WTC11 (cell line): ENCODE measurements at regions not wholly inside any gene's neighbourhood (a gene's known extent, or its start where the extent isn't known, plus 50 kb on each side); places are given as distances from the start of the nearest gene placed in this dataset.

ENCODE experiments used
- ATAC-seq: fragments of 200-7000 bp; cut with Tn5 transposase; 2 replicates; pipeline ENCODE4 v1.10.0; 2021; ENCODE audit warnings: mild to moderate bottlenecking, moderate library complexity
- CTCF ChIA-PET: fragments of 300-600 bp; sonication (Branson Sonifier 250); formaldehyde crosslinking; loops from one replicate; lab custom pipeline; 2021; ENCODE audit warnings: antibody characterized with exemption; lab: Charles Lee
- POLR2A ChIA-PET: fragments of 350-600 bp; sonication (Branson Sonifier 250); formaldehyde crosslinking; loops from one replicate; lab custom pipeline; 2021; ENCODE audit warnings: antibody characterized with exemption; lab: Charles Lee
- DNase-seq: peaks from one replicate; pipeline ENCODE4 v3.0.0; 2021; ENCODE audit warnings: low spot score
- H3K27ac Mint-ChIP-seq: 2 replicates; pipeline ENCODE4 v1.8.0; 2021; ENCODE audit warnings: mixed read lengths
- H3K27me3 Mint-ChIP-seq: 2 replicates; pipeline ENCODE4 v1.8.0; 2021; ENCODE audit warnings: low read depth, mild to moderate bottlenecking, moderate library complexity, mixed read lengths
- H3K36me3 Mint-ChIP-seq: 2 replicates; pipeline ENCODE4 v1.8.0; 2021; ENCODE audit warnings: mixed read lengths
- H3K4me1 Mint-ChIP-seq: 2 replicates; pipeline ENCODE4 v1.8.0; 2022; ENCODE audit warnings: mixed read lengths
- H3K4me3 Mint-ChIP-seq: 2 replicates; pipeline ENCODE4 v1.8.0; 2021; ENCODE audit warnings: mild to moderate bottlenecking, moderate library complexity, mixed read lengths
- H3K9me3 Mint-ChIP-seq: 2 replicates; pipeline ENCODE4 v1.8.0; 2021; ENCODE audit warnings: mixed read lengths
- AR ChIP-seq: fragments of 250-450 bp; sonication (Bioruptor Pico); IDR thresholded peaks from 2 replicates; pipeline ENCODE4 v1.9.0; 2021; ENCODE audit warnings: mild to moderate bottlenecking
- ATF6 ChIP-seq: sonication (generic); formaldehyde crosslinking; IDR thresholded peaks from 2 replicates; pipeline ENCODE4 v1.8.1; 2023; ENCODE audit warnings: mild to moderate bottlenecking, missing genetic modification reagents
- CREM ChIP-seq: sonication (generic); formaldehyde crosslinking; IDR thresholded peaks from 2 replicates; pipeline ENCODE4 v1.8.1; 2022; ENCODE audit warnings: mild to moderate bottlenecking, missing genetic modification reagents, moderate library complexity
- E2F1 ChIP-seq: sonication (generic); formaldehyde crosslinking; IDR thresholded peaks from 2 replicates; pipeline ENCODE4 v1.8.0; 2022; ENCODE audit warnings: mild to moderate bottlenecking, missing genetic modification reagents
- E2F4 ChIP-seq: sonication (generic); formaldehyde crosslinking; IDR thresholded peaks from 2 replicates; pipeline ENCODE4 v1.8.1; 2022; ENCODE audit warnings: low read depth, mild to moderate bottlenecking, moderate library complexity, missing genetic modification reagents, borderline replicate concordance
- EMX1 ChIP-seq: fragments of 250-450 bp; sonication (Bioruptor Pico); IDR thresholded peaks from 2 replicates; pipeline ENCODE4 v1.8.0; 2021; ENCODE audit warnings: mild to moderate bottlenecking
- ESRRA ChIP-seq: sonication (generic); formaldehyde crosslinking; IDR thresholded peaks from 2 replicates; pipeline ENCODE4 v1.8.1; 2022; ENCODE audit warnings: mild to moderate bottlenecking, missing genetic modification reagents, borderline replicate concordance
- FOXJ3 ChIP-seq: sonication (generic); formaldehyde crosslinking; IDR thresholded peaks from 2 replicates; pipeline ENCODE4 v1.9.0; 2021; ENCODE audit warnings: missing genetic modification reagents, mild to moderate bottlenecking, borderline replicate concordance
- FOXP1 ChIP-seq: sonication (generic); formaldehyde crosslinking; IDR thresholded peaks from 2 replicates; pipeline ENCODE4 v1.8.0; 2022; ENCODE audit warnings: missing genetic modification reagents, mild to moderate bottlenecking, moderate library complexity, borderline replicate concordance
- HMGA2 ChIP-seq: fragments of 250-450 bp; sonication (Bioruptor Pico); IDR thresholded peaks from 2 replicates; pipeline ENCODE4 v1.4.0; 2021; ENCODE audit warnings: mild to moderate bottlenecking, moderate library complexity
- IRF2 ChIP-seq: sonication (generic); formaldehyde crosslinking; IDR thresholded peaks from 2 replicates; pipeline ENCODE4 v1.8.0; 2022; ENCODE audit warnings: low read depth, missing genetic modification reagents, borderline replicate concordance
- MXD4 ChIP-seq: fragments of 250-450 bp; sonication (Bioruptor Pico); IDR thresholded peaks from 2 replicates; pipeline ENCODE4 v1.8.0; 2021; ENCODE audit warnings: mild to moderate bottlenecking, moderate library complexity, borderline replicate concordance
- MYBL2 ChIP-seq: sonication (generic); formaldehyde crosslinking; IDR thresholded peaks from 2 replicates; pipeline ENCODE4 v1.8.1; 2023; ENCODE audit warnings: mild to moderate bottlenecking, moderate library complexity, missing genetic modification reagents
- NFE2L1 ChIP-seq: sonication (generic); formaldehyde crosslinking; IDR thresholded peaks from 2 replicates; pipeline ENCODE4 v1.8.1; 2023; ENCODE audit warnings: missing genetic modification reagents
- NR3C1 ChIP-seq: sonication (generic); formaldehyde crosslinking; conservative IDR thresholded peaks from 2 replicates; pipeline ENCODE4 v1.8.1; 2023; ENCODE audit warnings: low read depth, mild to moderate bottlenecking, missing genetic modification reagents
- PRDM15 ChIP-seq: sonication (generic); formaldehyde crosslinking; IDR thresholded peaks from 2 replicates; pipeline ENCODE4 v1.8.0; 2022; ENCODE audit warnings: missing genetic modification reagents
- RELA ChIP-seq: sonication (generic); formaldehyde crosslinking; IDR thresholded peaks from 2 replicates; pipeline ENCODE4 v1.8.1; 2022; ENCODE audit warnings: missing genetic modification reagents, mild to moderate bottlenecking, borderline replicate concordance
- ZNF281 ChIP-seq: sonication (generic); formaldehyde crosslinking; IDR thresholded peaks from 2 replicates; pipeline ENCODE4 v1.8.0; 2023; ENCODE audit warnings: mild to moderate bottlenecking, missing genetic modification reagents
- ZNF416 ChIP-seq: fragments of 250-450 bp; sonication (Bioruptor Pico); IDR thresholded peaks from 2 replicates; pipeline ENCODE4 v1.9.0; 2021; ENCODE audit warnings: mild to moderate bottlenecking, inconsistent platforms

- TF ChIP-seq PRDM15 (no peak), ESRRA (CRISPR knock-in tag) (no peak), FOXJ3 (CRISPR knock-in tag) (no peak), NFE2L1 (CRISPR knock-in tag) (no peak), NR3C1 (CRISPR knock-in tag) (no peak)
Measured at GRCh38 chr4:17134100-17134499, 235.7 kb upstream of the LDB2 start (continued).

GRCh38 chr4:17132226-17132625 is 233.8 kb upstream of the LDB2 start:
- Mint-ChIP-seq H3K27ac (no peak overlapping the region), H3K9me3 (peaks cover 47% of the 10 kb centered on the region), H3K27me3 (peaks cover 3% of the 10 kb centered on the region; the same call in 1 of the 2 replicates), H3K36me3 (peaks cover 2% of the 10 kb centered on the region; the same call in 1 of the 2 replicates), H3K4me3 (no peak overlapping the region), H3K4me1 (peaks cover 31% of the 10 kb centered on the region)
- no peak for DNase-seq
- TF ChIP-seq NR3C1 (CRISPR knock-in tag) (no peak), EMX1 (CRISPR knock-in tag) (no peak), CREM (CRISPR knock-in tag) (no peak), ZNF416 (no peak), E2F4 (CRISPR knock-in tag) (no peak), ATF6 (CRISPR knock-in tag) (no peak), FOXP1 (CRISPR knock-in tag) (no peak), AR (CRISPR knock-in tag) (no peak)
- ChIA-PET POLR2A (no interaction called here), CTCF (no interaction called here)
- no peak for ATAC-seq

GRCh38 chr4:17128268-17128667 is 229.8 kb upstream of the LDB2 start:
- Mint-ChIP-seq H3K4me3 (no peak overlapping the region), H3K27me3 (peaks cover 5% of the 10 kb centered on the region; the same call in 1 of the 2 replicates), H3K36me3 (no peaks in the 10 kb centered on the region), H3K4me1 (peaks cover 18% of the 10 kb centered on the region), H3K27ac (no peak overlapping the region), H3K9me3 (peaks cover 25% of the 10 kb centered on the region)
- ATAC-seq, result no peak
- POLR2A ChIA-PET, result no interaction called here
- CTCF ChIA-PET, result no interaction called here
- DNase-seq, result no peak
- TF ChIP-seq IRF2 (CRISPR knock-in tag) (no peak), MXD4 (CRISPR knock-in tag) (no peak), MYBL2 (no peak), ZNF281 (CRISPR knock-in tag) (no peak), NFE2L1 (CRISPR knock-in tag) (no peak), HMGA2 (no peak), E2F1 (no peak), EMX1 (CRISPR knock-in tag) (no peak), RELA (CRISPR knock-in tag) (no peak)
